Tibial nerve (tissue), 4 donors: ENCODE measurements at regions not wholly inside any gene's neighbourhood (a gene's known extent, or its start where the extent isn't known, plus 50 kb on each side); places are given as distances from the start of the nearest gene placed in this dataset.

Experiments
- CTCF ChIP-seq, 5 experiments: fragments of 200-600 bp in 3 of 5; fragments of 450-650 bp in 2 of 5; sonication (generic) in 3 of 5; IDR thresholded peaks; one replicate each; pipeline ENCODE4 v1.5.1; 2016 to 2019; ENCODE audit warnings: antibody characterized with exemption in 5 of 5, mild to moderate bottlenecking in 3 of 5, moderate library complexity in 2 of 5
- EP300 ChIP-seq, 2 donors: sonication (generic); formaldehyde crosslinking; IDR thresholded peaks; one replicate each; pipeline ENCODE4 v1.6.1; 2017; ENCODE audit warnings: antibody characterized with exemption in 2 of 2, mild to moderate bottlenecking in 1 of 2
- POLR2A ChIP-seq, 2 donors: fragments of 450-650 bp; IDR thresholded peaks; one replicate each; pipeline ENCODE4 v1.6.1; 2017; ENCODE audit warnings: antibody characterized with exemption in 2 of 2, mild to moderate bottlenecking in 2 of 2, moderate library complexity in 2 of 2

GRCh38 chr16:86899151-86899550 is 320.8 kb downstream of the FOXL1 start:
- TF ChIP-seq EP300 (IDR thresholded peaks at IDR 0.05) (no peak), CTCF (IDR thresholded peaks at IDR 0.05) (no peak), POLR2A (IDR thresholded peaks at IDR 0.05) (no peak)
